NOMO-1 (cell line): ENCODE measurements at regions not wholly inside any gene's neighbourhood (a gene's known extent, or its start where the extent isn't known, plus 50 kb on each side); places are given as distances from the start of the nearest gene placed in this dataset.

Experiments used
- DNase-seq, 2 experiments: peaks; one replicate each; lab custom pipeline; 2025; ENCODE audit not compliant: unreplicated experiment in 2 of 2; lab: John Stamatoyannopoulos, UW

GRCh38 chr5:8456846-8457186 is 587.9 kb downstream of the MTRR start:
- DNase-seq = no peak

- no peak for DNase-seq
Measured at GRCh38 chr5:8457187-8458037, 588.5 kb downstream of the MTRR start.

GRCh38 chr5:8458038-8458383 is 589.1 kb downstream of the MTRR start:
- DNase-seq = no peak

GRCh38 chr5:8461543-8461942 is 592.6 kb downstream of the MTRR start:
- DNase-seq = no peak

- no peak for DNase-seq
Measured at GRCh38 chr5:8462565-8462964, 593.6 kb downstream of the MTRR start.

GRCh38 chr5:8470489-8470888 is 601.5 kb downstream of the MTRR start:
- DNase-seq = no peak

- no peak for DNase-seq
Measured at GRCh38 chr5:8471581-8471980, 602.6 kb downstream of the MTRR start.

GRCh38 chr5:8473016-8473415 is 604.1 kb downstream of the MTRR start:
- no peak for DNase-seq

GRCh38 chr5:8473827-8474568 is 605.0 kb downstream of the MTRR start:
- no peak for DNase-seq

- DNase-seq = no peak
Measured at GRCh38 chr5:8474569-8474930, 605.6 kb downstream of the MTRR start.

GRCh38 chr5:8478326-8478725 is 609.4 kb downstream of the MTRR start:
- no peak for DNase-seq

GRCh38 chr5:8481007-8481406 is 612.1 kb downstream of the MTRR start:
- no peak for DNase-seq

GRCh38 chr5:8491254-8491653 is 622.3 kb downstream of the MTRR start:
- DNase-seq = no peak

- peak in 1 of 2 experiments; percentile 18 for DNase-seq
Measured at GRCh38 chr5:8493176-8493575, 624.2 kb downstream of the MTRR start.

GRCh38 chr5:8500426-8500825 is 631.5 kb downstream of the MTRR start:
- no peak for DNase-seq

- no peak for DNase-seq
Measured at GRCh38 chr5:8505196-8505595, 636.2 kb downstream of the MTRR start.

GRCh38 chr5:8508231-8508630 is 639.3 kb downstream of the MTRR start:
- no peak for DNase-seq

GRCh38 chr5:8516356-8516755 is 647.4 kb downstream of the MTRR start:
- no peak for DNase-seq

GRCh38 chr5:8517456-8517855 is 648.5 kb downstream of the MTRR start:
- DNase-seq = peak; percentile 23 to 60

- no peak for DNase-seq
Measured at GRCh38 chr5:8520917-8521316, 652.0 kb downstream of the MTRR start.

- DNase-seq = no peak
Measured at GRCh38 chr5:8521991-8522390, 653.0 kb downstream of the MTRR start.

- DNase-seq = no peak
Measured at GRCh38 chr5:8522646-8523045, 653.7 kb downstream of the MTRR start.
